SH-SY5Y (cell line): ENCODE measurements at regions not wholly inside any gene's neighbourhood (a gene's known extent, or its start where the extent isn't known, plus 50 kb on each side); places are given as distances from the start of the nearest gene placed in this dataset.

ENCODE experiments used
- GATA2 ChIP-seq: IDR thresholded peaks from 2 replicates; pipeline ENCODE4 v1.6.1; 2011; ENCODE audit warnings: mild to moderate bottlenecking, low read depth, low read length
- GATA3 ChIP-seq: IDR thresholded peaks from 2 replicates; pipeline ENCODE4 v1.6.1; 2011; ENCODE audit warnings: low read depth, mild to moderate bottlenecking, low read length, moderate library complexity

GRCh38 chr19:32053861-32054260 lies 291.5 kb upstream of the ZNF507 start:
- TF ChIP-seq GATA3 (no peak), GATA2 (no peak)
